HG03095 (cell line): ENCODE measurements at regions not wholly inside any gene's neighbourhood (a gene's known extent, or its start where the extent isn't known, plus 50 kb on each side); places are given as distances from the start of the nearest gene placed in this dataset.

Experiments used
- ATAC-seq: cut with Tn5 transposase; IDR thresholded peaks from one replicate; pipeline ENCODE4 v1.9.1; 2021; ENCODE audit warnings: moderate library complexity; ENCODE audit not compliant: unreplicated experiment

DNA sequence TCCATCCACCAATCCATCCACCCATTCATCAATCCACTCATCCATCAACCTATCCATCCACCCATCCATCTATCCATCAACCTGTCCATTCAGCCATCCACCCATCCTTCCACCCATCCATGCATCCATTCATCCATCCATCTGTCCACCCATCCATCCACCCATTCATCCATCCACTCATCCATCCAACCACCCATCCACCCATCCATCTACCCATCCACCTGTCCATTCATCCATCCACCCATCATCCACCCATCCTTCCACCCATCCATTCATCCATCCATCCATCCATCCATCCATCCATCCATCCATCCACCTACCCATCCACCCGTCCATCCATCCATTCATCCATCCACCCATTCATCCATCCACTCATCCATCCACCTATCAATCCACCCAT is 195.8 kb downstream of the NXNL2 start:
- ATAC-seq: no peak

DNA sequence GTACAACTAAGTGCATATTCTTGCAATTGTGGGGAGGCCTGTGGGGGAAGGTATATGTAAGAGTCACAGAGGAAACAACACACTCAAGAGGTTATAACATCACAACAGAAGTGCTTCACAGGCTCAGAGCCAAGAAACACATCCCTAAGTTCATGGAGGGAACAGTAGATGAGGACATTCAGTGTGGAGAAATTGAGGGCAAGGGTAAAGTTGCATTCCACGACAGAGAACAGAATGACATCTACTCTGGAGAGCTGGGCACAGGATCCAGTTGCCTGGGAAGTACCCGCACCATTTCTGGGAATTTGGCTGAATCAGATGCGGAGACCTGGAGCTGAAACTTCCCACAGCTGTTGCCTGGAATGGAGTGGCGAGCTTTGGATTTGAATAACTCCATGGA is 197.2 kb downstream of the NXNL2 start:
- ATAC-seq: no peak

- no peak for ATAC-seq
Measured at GRCh38 chr9:88733651-88734421, 198.9 kb downstream of the NXNL2 start.

DNA sequence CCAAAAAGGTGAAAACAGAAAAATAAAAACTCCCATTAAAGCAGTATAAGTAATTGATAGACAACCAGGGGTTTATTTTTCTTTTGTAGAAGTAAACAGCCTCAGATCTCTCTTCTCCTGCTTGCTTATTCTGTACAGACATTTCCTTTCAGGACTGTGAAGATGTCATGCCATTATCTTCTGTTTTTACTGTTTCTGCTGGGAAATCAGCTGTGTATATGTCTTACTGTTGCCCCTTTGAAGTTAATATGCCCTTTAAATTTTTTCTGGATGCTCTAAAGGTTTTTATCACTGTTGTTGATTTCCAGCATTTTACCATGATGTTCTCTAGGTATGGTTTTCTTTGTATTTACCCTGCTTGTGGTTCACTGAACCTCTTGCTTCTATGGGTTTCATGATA is 199.5 kb downstream of the NXNL2 start:
- ATAC-seq: no peak

DNA sequence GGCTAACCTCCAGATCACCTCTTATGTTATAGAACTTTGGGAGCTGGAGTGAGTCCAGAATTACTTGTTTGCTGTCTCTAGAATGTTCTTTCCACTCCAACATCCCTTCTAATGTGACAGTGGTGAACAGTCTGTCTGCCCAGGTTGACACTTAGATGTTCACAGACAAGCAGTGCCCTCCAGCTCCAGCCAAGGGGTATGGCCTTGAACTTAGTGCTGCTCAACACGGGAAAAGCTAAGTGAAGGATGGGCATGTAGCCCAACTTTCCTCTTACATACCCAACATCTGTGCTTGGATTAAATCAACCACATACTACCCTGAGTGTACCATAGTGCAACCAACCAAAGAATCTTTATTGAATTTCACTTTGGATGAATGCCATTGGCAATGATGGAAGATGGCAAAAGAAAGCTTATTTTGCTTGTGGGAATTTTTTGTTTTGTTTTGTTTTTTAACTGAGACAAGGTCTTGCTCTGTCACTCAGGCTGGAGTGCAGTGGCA is 201.2 kb downstream of the NXNL2 start:
- ATAC-seq: no peak

GRCh38 chr9:88737031-88737430 is 202.1 kb downstream of the NXNL2 start:
- ATAC-seq: no peak

GRCh38 chr9:88737876-88738275 is 202.9 kb downstream of the NXNL2 start:
- no peak for ATAC-seq

GRCh38 chr9:88738709-88739108 is 203.7 kb downstream of the NXNL2 start:
- no peak for ATAC-seq

DNA sequence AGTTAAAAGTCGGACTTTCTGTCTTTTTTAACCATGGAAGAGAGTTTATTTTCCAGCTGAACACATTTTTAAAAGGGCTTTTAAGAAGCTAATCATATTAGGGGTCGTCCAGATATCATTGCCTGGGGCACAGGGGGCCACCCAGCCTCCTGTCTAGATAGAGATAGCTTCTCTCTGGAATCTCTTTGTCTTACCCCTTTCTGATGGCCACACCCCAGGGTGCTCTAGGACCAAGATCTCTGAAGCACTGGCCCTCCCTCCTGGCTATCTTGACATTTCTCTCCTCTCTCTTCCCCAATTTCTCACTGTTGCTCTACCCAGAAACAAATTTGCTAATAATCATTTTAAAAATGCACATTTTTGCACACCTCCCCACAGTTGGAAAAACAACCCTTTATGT is 204.4 kb downstream of the NXNL2 start:
- ATAC-seq: no peak

GRCh38 chr9:88740844-88741243 is 205.9 kb downstream of the NXNL2 start:
- ATAC-seq: no peak

- ATAC-seq: no peak
Measured at GRCh38 chr9:88741335-88741734, 206.4 kb downstream of the NXNL2 start.

DNA sequence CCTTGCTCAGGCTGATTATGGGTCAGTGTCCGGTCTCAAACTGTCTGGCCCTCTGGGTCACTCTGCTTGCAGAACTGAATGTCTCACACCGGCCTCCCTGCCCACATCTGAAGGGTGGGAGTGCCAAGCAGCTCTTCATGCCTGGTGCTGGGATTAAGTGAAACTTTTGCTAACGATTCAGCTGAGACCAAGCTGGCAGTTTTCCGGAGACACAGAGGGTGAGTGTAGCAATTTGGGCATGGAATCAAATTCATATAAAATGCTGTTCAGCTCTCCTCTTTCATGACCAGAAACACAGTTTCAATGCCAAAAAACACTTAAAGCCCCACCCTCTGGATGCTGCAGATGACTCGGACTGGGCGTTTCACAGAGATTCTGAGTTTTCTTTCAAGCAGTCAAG is 207.5 kb downstream of the NXNL2 start:
- ATAC-seq: no peak

GRCh38 chr9:88742905-88743304 is 207.9 kb downstream of the NXNL2 start:
- no peak for ATAC-seq

DNA sequence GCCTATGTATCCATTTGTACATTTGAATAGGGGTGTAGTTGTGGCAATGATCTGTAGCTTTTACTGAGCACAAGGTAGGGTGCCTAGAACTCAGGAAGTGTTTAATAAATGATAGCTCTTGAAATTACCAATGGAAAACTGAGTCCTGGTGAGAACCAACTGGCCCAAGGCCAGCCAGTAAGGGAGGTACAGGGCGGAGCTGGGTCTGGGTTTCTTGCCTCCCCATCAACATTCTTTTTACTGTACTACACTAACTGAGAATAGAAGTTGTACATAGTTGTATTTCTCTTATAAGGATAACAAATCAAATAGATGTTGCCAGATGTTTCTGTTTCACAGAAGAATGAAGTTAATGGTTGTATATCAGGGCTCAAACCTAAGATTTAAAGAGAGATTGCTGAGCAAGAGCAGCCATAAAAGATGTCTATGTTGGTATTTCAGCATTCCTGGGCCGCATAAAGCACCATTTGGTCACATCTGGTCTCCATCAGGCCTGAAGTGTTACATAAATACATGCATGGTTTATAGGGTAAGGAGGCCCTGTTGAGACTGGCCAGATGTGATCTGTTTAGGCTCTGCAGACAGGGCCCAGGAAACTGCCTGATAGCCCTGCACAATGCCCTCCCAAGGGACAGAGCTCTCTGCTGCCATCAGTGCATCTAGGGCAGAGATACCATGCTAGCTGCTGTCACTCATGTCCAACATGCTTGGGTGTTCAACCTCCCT is 210.5 kb downstream of the NXNL2 start:
- ATAC-seq: no peak

- no peak for ATAC-seq
Measured at GRCh38 chr9:88746029-88746742, 211.2 kb downstream of the NXNL2 start.

DNA sequence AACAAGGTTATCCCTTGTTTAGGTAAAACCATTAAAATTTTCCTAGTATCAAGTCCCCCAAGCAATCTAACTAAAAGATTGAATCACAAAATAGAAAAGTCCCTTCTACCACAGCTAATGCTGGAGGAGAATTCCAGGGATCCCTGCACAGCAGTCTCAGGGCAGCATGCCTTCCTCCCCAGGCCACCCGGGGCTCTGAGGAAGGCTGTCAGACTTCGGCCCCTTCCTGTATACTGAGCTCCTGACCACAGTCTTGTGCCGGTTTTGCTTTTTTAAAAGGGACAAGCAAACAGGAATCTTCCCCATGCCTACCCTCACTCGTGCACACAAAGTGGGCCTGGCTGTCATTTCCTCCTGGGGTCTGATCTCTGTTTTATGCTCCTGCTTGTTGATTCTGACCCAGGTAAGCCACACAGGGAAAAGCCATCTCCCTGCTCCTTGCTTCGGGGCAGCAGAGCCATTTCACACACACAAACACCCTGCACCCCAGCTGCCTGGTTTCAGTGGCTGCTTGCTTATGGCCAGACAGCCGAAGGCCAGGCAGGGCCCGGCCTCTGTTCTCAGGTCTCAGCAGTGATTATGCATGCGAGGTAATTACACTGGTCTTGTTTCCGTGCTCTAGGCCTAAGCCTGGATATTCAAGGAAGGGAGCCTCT is 211.9 kb downstream of the NXNL2 start:
- ATAC-seq: no peak

DNA sequence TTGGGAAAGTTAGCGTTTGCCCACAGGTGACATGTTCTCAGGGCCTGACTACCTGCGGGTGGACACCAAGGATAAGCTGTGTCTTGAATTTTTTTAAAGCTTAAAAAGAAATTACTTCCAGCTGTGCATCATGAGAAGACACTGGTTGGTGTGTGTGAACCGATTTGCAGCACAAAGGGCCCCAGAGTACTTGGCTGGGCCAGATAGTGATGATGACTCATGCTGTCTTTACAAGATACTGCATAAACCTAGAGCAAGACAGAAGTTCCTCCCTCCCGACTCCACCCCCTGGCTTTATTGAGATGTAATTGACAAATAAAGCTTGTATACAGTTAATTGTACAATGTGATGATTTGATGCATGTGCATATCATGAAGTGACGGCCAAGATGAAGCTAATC is 212.8 kb downstream of the NXNL2 start:
- no peak for ATAC-seq

GRCh38 chr9:88748566-88749261 is 213.7 kb downstream of the NXNL2 start:
- no peak for ATAC-seq

DNA sequence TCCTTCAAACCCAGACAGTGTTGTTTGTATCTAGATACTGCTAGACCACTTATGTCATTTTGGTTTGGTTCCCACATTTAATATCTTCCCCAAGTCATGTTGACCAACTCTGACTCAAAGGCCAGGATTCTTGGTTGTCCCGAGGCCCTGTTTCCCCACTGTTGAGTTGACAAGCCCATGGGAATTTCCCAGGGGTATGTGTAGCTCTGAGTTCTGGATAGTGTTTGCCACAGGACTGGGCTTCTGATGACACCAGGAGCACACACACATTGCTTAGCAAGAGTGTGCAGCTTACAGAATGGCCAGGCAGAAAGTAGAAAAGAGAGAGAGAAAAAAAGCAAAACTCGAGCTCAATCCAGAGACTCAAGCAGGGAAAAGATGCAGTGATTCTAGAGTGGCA is 214.4 kb downstream of the NXNL2 start:
- ATAC-seq: no peak

DNA sequence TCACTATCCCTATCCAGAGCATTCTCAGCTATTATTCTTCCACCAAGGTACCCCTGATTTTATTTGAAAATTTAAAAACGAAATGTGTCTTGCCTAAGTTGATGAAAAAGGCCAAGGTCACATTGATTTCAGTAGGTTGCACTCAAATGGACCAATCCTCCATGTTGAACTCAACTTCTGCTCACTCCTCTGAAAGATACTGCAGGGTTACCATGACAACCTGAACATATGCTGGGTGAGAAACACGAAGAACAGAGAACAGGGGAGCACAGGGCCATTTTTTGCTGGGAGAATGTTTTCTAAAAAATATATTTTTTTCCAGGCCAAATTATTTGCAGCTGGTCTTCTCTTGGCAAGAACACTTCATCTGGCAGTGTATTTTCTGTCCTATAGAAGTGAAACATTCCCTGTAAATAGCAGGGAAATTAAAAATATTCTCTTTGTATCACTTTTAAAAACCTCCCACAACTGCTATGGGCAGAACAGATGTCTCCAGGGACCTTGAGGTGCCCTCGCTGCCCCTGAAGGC is 215.9 kb downstream of the NXNL2 start:
- no peak for ATAC-seq
